Left lung (tissue), 4 donors: ENCODE measurements at regions not wholly inside any gene's neighbourhood (a gene's known extent, or its start where the extent isn't known, plus 50 kb on each side); places are given as distances from the start of the nearest gene placed in this dataset.
A peak's percentile ranks its signal among the peaks of the same experiment; 100 is the strongest.

Experiments
- ATAC-seq: fragments of 200-7000 bp; cut with Tn5 transposase; one replicate; pipeline ENCODE4 v1.9.1; 2020; ENCODE audit warnings: moderate library complexity
- DNase-seq, 4 donors: peaks; one replicate each; pipeline ENCODE4 v3.0.0-alpha.2; 2013 to 2020
- H3K27ac ChIP-seq, 2 donors: fragments of 200-600 bp; sonication (generic) in 1 of 2; one replicate each; pipeline versions ENCODE4 v1.5.0 to v1.8.0; 2020 to 2021
- H3K27me3 ChIP-seq, 2 donors: fragments of 200-600 bp; sonication (generic) in 1 of 2; one replicate each; pipeline versions ENCODE4 v1.5.0 to v1.8.0; 2020 to 2021
- H3K36me3 ChIP-seq, 2 donors: fragments of 200-600 bp; sonication (generic) in 1 of 2; one replicate each; pipeline versions ENCODE4 v1.5.0 to v1.8.0; 2020 to 2021
- H3K4me1 ChIP-seq, 2 donors: fragments of 200-600 bp; one replicate each; pipeline ENCODE4 v1.8.0; 2021
- H3K4me3 ChIP-seq, 2 donors: fragments of 200-600 bp; sonication (generic) in 1 of 2; one replicate each; pipeline versions ENCODE4 v1.5.0 to v1.8.0; 2020 to 2021; ENCODE audit warnings: mild to moderate bottlenecking in 1 of 2
- H3K9me3 ChIP-seq, 2 donors: fragments of 200-600 bp; sonication (generic) in 1 of 2; one replicate each; pipeline versions ENCODE4 v1.5.0 to v1.8.0; 2020 to 2021
- CTCF ChIP-seq, 2 donors: fragments of 200-600 bp; sonication (generic) in 1 of 2; IDR thresholded peaks; one replicate each; pipeline versions ENCODE4 v1.5.0 to v1.8.0; 2021; ENCODE audit warnings: antibody characterized with exemption in 2 of 2
- intact Hi-C, 2 donors: fragments of 100-400 bp; cut with DNase I; formaldehyde crosslinking; loops; one replicate each; pipeline versions ENCODE4 v1.11.2 to v1.14.2; 2022
- donor health status: DM: no; HTN: yes; CAD: no.
- donor health status: DM: no; HTN: no; CAD: no.

DNA sequence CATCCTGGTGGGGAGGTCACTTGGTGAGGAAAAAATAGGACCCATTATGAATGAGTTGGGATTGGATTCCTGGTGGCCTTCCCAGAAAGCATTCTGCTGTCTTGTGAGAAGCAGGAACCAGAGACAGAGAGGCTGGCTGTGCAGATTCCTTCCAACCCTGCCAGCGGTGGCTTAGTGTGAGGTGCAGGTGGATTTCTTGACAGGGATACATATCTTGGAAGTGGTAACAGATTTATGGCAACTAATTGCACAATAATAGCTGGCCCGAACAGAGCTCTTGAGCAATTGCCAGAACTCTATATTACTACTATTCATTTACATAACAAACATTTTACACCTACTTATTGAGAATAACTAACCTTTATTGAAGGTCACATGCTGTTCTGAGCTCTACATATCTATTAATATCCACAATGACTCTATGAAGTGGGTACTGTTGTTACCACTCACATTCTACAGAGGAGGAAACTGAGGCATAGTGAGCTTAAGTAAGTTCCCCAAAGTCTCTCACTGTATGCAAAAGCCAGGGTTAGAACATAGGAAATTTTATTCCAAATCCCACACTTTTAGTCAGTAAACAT lies 173.9 kb upstream of the SERP2 start:
- DNase-seq (no peak), ATAC-seq (peak; percentile 69)
- Histone ChIP-seq H3K9me3 (no peaks in the 10 kb centered on the region), H3K4me3 (no peak overlapping the region), H3K27ac (no peak overlapping the region), H3K36me3 (no peaks in the 10 kb centered on the region), H3K27me3 (no peaks in the 10 kb centered on the region), H3K4me1 (peaks cover 6 to 12% of the 10 kb centered on the region in 2 donors)
- no peak for TF ChIP-seq CTCF (IDR thresholded peaks at IDR 0.05)
- intact Hi-C loops = no loop called here

DNA sequence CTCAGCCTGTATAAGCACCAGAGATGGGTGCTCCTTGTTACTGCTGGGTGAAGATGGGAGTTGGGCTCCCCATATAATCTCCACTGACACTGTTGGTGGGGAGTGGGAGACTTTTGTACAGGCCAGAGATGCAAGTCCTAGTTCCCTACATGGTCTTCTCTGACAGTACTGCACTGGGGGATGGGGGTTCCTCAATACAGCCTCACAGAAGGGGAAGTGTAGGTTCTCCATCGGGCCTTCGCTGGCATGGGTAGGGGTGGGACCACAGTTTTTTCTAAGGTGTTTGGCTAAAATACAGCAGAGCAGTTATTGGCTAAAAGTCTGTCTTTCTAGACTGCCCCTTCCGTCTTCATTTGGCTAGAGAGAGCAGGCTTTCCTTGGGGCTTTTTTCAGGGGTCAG lies 167.2 kb upstream of the SERP2 start:
- TF ChIP-seq CTCF (IDR thresholded peaks at IDR 0.05) = no peak
- Histone ChIP-seq H3K9me3 (peaks cover 0 to 7% of the 10 kb centered on the region in 2 donors), H3K27ac (no peak overlapping the region), H3K4me3 (no peak overlapping the region), H3K36me3 (no peaks in the 10 kb centered on the region), H3K4me1 (no peaks in the 10 kb centered on the region), H3K27me3 (no peaks in the 10 kb centered on the region)
- intact Hi-C loops = no loop called here
- DNase-seq (no peak), ATAC-seq (no peak)

- H3K4me3 ChIP-seq = no peak overlapping the region
- DNase-seq = no peak
- H3K9me3 ChIP-seq = peaks cover 0 to 7% of the 10 kb centered on the region in 2 donors
- no peaks in the 10 kb centered on the region for H3K4me1 ChIP-seq
- intact Hi-C loops = no loop called here
- no peaks in the 10 kb centered on the region for H3K27me3 ChIP-seq
- no peaks in the 10 kb centered on the region for H3K36me3 ChIP-seq
- TF ChIP-seq CTCF (IDR thresholded peaks at IDR 0.05) = no peak
- H3K27ac ChIP-seq = no peak overlapping the region
- no peak for ATAC-seq
These were observed 166.1 kb upstream of the SERP2 start for GRCh38 chr13:44207476-44207875.

- no peak for TF ChIP-seq CTCF (IDR thresholded peaks at IDR 0.05)
- no peak overlapping the region for H3K4me3 ChIP-seq
- peaks cover 0 to 7% of the 10 kb centered on the region in 2 donors for H3K9me3 ChIP-seq
- no peaks in the 10 kb centered on the region for H3K36me3 ChIP-seq
- H3K27ac ChIP-seq = no peak overlapping the region
- no peaks in the 10 kb centered on the region for H3K4me1 ChIP-seq
- DNase-seq (no peak), ATAC-seq (no peak)
- no peaks in the 10 kb centered on the region for H3K27me3 ChIP-seq
- intact Hi-C loops = no loop called here
These were observed 163.1 kb upstream of the SERP2 start for GRCh38 chr13:44210525-44210924.

- H3K27me3 ChIP-seq = no peaks in the 10 kb centered on the region
- H3K4me3 ChIP-seq = no peak overlapping the region
- DNase-seq (no peak), ATAC-seq (no peak)
- no peak for TF ChIP-seq CTCF (IDR thresholded peaks at IDR 0.05)
- no peaks in the 10 kb centered on the region for H3K36me3 ChIP-seq
- no peak overlapping the region for H3K27ac ChIP-seq
- H3K4me1 ChIP-seq = no peaks in the 10 kb centered on the region
- H3K9me3 ChIP-seq = no peaks in the 10 kb centered on the region
- intact Hi-C loops = no loop called here
These were observed 162.3 kb upstream of the SERP2 start for GRCh38 chr13:44211286-44211685.
